ENCODE measurements at regions not wholly inside any gene's neighbourhood (a gene's known extent, or its start where the extent isn't known, plus 50 kb on each side); places are given as distances from the start of the nearest gene placed in this dataset.

DNA sequence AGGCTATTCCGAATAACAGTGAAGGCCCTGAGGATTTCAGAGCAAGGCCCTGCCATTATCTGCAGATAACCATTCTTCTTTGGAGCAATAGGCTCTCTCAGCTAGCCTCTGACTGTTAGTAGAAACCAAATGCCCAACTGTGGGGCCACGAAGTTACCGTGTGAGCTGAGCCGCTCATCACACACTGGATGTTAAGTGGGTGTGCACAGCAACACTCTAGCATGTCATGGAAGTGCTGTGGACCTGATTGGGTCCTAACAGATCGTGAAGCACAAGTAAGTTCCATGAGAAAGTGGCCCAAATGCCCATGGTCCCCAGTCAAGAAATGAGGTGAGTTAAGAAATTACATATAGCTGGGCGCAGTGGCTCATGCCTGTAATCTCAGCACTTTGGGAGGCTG lies 190.4 kb downstream of the ALG10 start:
- Histone ChIP-seq H3K4me3 (no peak overlapping the region), H3K9me3 (no peaks in the 10 kb centered on the region), H3K4me1 (peaks cover 6% of the 10 kb centered on the region), H3K27me3 (no peaks in the 10 kb centered on the region), H3K27ac (no peak overlapping the region), H3K36me3 (ENCODE audit: low read depth, missing control alignments) (no peaks in the 10 kb centered on the region)
- TF ChIP-seq POLR2A (IDR thresholded peaks at IDR 0.05) (no peak), CTCF (IDR thresholded peaks at IDR 0.05) (no peak)
- DNase-seq = no peak
- intact Hi-C loops (cut with DNase I; ENCODE audit: low total_unique reads) = no loop called here
- 48 to 76% methylated on average over 6 of the region's 6 CpGs for WGBS, 2 donors

DNA sequence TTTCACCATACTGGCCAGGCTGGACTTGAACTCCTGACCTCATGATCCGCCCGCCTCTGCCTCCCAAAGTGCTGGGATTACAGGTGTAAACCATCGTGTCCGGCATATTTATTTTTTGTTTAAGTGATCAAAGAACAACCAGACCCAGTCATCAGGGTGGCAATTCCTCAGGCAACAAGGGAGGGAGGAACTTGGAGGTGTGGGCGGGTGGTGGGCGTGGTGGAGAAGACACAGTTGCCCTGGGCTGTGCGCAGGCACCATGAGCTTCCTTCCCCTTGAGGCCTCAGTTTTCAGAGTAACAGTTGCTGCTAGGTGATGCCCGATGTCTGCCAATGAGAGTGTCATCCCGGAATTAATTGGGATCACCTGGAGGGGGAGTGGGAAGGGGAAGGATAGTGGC lies 191.7 kb downstream of the ALG10 start:
- peaks cover 6% of the 10 kb centered on the region for H3K4me1 ChIP-seq
- intact Hi-C loops (cut with DNase I; ENCODE audit: low total_unique reads) = no loop called here
- DNase-seq = no peak
- no peaks in the 10 kb centered on the region for H3K27me3 ChIP-seq
- H3K27ac ChIP-seq = no peak overlapping the region
- H3K36me3 ChIP-seq (ENCODE audit: low read depth, missing control alignments) = no peaks in the 10 kb centered on the region
- TF ChIP-seq CTCF (IDR thresholded peaks at IDR 0.05) (no peak), POLR2A (IDR thresholded peaks at IDR 0.05) (no peak)
- WGBS, 2 donors = 85 to 90% methylated on average over 7 to 9 of the region's 9 CpGs
- H3K4me3 ChIP-seq = no peak overlapping the region
- H3K9me3 ChIP-seq = no peaks in the 10 kb centered on the region

DNA sequence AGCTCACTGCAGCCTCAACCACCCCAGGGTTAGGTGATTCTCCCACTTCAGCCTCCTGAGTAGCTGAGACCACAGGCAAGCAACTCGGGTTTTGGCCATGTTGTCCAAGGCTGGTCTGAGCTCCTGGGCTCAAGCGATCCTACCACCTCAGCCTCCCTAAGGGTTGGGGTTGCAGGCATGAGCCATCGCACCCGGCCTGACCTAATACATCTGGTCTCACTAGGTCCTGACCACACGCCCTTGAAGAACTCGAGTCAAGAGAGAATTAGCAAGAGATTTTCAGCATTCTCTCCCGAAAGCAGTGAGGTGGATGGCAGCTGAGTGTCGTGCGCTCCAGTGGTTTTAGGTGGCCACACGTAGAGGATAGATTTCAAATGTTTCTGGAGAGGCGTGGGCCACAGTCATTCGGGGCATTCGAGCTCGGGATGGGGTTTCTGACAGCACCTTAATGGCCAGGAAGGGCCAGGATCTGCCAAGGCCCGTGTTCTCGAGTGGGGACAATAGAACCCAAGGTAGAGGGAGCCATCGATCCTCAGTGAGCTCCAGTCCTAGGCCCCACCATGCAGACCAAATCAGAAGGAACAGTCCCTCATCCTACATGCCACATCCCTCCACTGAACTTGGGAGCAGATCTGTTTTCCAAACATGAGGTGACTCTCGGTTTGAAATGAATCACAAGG lies 193.1 kb downstream of the ALG10 start:
- no peak overlapping the region for H3K27ac ChIP-seq
- no peak overlapping the region for H3K4me3 ChIP-seq
- H3K4me1 ChIP-seq = peaks cover 6% of the 10 kb centered on the region
- TF ChIP-seq CTCF (IDR thresholded peaks at IDR 0.05) (no peak), POLR2A (IDR thresholded peaks at IDR 0.05) (no peak)
- intact Hi-C loops (cut with DNase I; ENCODE audit: low total_unique reads) = no loop called here
- no peaks in the 10 kb centered on the region for H3K9me3 ChIP-seq
- WGBS, 2 donors = 79 to 91% methylated on average over 15 to 18 of the region's 18 CpGs
- no peaks in the 10 kb centered on the region for H3K27me3 ChIP-seq
- H3K36me3 ChIP-seq (ENCODE audit: low read depth, missing control alignments) = no peaks in the 10 kb centered on the region
- DNase-seq = no peak

GRCh38 chr12:34215893-34216285 lies 193.6 kb downstream of the ALG10 start:
- Histone ChIP-seq H3K27me3 (no peaks in the 10 kb centered on the region), H3K36me3 (ENCODE audit: low read depth, missing control alignments) (no peaks in the 10 kb centered on the region), H3K4me3 (no peak overlapping the region), H3K9me3 (no peaks in the 10 kb centered on the region), H3K27ac (no peak overlapping the region), H3K4me1 (peaks cover 6% of the 10 kb centered on the region)
- no peak for TF ChIP-seq CTCF (IDR thresholded peaks at IDR 0.05)
- no peak for TF ChIP-seq POLR2A (IDR thresholded peaks at IDR 0.05)
- WGBS, 2 donors = 90 to 93% methylated on average over 12 of the region's 12 CpGs
- DNase-seq = no peak
- intact Hi-C loops (cut with DNase I; ENCODE audit: low total_unique reads) = no loop called here

DNA sequence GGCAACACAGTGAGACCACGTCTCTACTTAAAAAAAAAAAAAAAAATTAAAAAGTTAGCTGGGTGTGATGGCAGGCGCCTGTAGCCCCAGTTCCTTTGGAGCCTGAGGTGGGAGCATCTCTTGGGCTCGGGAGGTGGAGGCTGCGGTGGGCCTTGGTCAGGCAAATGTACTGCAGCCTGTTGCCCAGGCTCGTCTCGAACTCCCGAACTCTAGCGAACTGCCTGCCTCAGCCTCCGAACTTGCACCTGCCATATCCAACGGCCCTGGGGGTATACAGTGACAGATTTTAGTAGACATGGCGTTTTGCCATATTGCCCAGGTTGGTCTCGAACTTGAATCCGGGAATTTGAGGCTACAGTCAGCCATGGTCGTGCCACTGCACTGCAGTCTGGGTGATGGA lies 195.4 kb downstream of the ALG10 start:
- Histone ChIP-seq H3K27me3 (no peaks in the 10 kb centered on the region), H3K4me3 (no peak overlapping the region), H3K36me3 (ENCODE audit: low read depth, missing control alignments) (no peaks in the 10 kb centered on the region), H3K4me1 (peaks cover 1% of the 10 kb centered on the region), H3K27ac (no peak overlapping the region), H3K9me3 (no peaks in the 10 kb centered on the region)
- no peak for DNase-seq
- WGBS, 2 donors = 78 to 85% methylated on average over 14 of the region's 14 CpGs
- intact Hi-C loops (cut with DNase I; ENCODE audit: low total_unique reads) = no loop called here
- TF ChIP-seq CTCF (IDR thresholded peaks at IDR 0.05) (no peak), POLR2A (IDR thresholded peaks at IDR 0.05) (no peak)

Data from testis (tissue), 2 donors.